HepG2 (cell line): ENCODE measurements at regions not wholly inside any gene's neighbourhood (a gene's known extent, or its start where the extent isn't known, plus 50 kb on each side); places are given as distances from the start of the nearest gene placed in this dataset.

Experiments
- ATAC-seq: fragments of 200-7000 bp; cut with Tn5 transposase; 3 replicates; pipeline ENCODE4 v1.9.1; 2020; ENCODE audit warnings: mild to moderate bottlenecking, moderate library complexity
- BruUV-seq: library from RNA; stranded (reverse); fragments of 400-500 nt; replicated peaks from 2 replicates; lab custom pipeline; 2021; lab: Mats Ljungman, UMichigan
- CTCF ChIA-PET: fragments of 300-600 bp; formaldehyde crosslinking; extraction: SDS; loops from one replicate; lab custom pipeline; 2021; ENCODE audit warnings: low total read pairs, inconsistent platforms, low intra/inter-chr PET ratio; lab: Yijun Ruan, JAX
- POLR2A ChIA-PET: fragments of 350-600 bp; sonication (Branson Sonifier 250); formaldehyde crosslinking; loops from one replicate; lab custom pipeline; 2020; ENCODE audit warnings: antibody characterized with exemption, inconsistent platforms; lab: Yijun Ruan, JAX
- DNase-seq: peaks from one replicate; pipeline ENCODE4 v3.0.0-alpha.2; 2015; ENCODE audit warnings: low spot score
- FAIRE-seq: peaks from 3 replicates; lab custom pipeline; 2011; peaks lifted over from hg19 to GRCh38; lab: Jason Lieb, UNC
- H2AFZ ChIP-seq: one replicate; pipeline ENCODE4 v1.6.1; 2011; ENCODE audit warnings: low read length, inconsistent platforms
- H3K27ac ChIP-seq: fragments of 300-600 bp; 3 replicates; pipeline ENCODE4 v1.8.0; 2011; ENCODE audit warnings: mixed run types, mild to moderate bottlenecking, mixed read lengths, low read length, inconsistent platforms; ENCODE audit not compliant: insufficient read depth; ENCODE audit errors: extremely low read length
- H3K27me3 ChIP-seq, 2 experiments: fragments of 200-600 bp in 1 of 2; 2 replicates in 1 of 2; 3 replicates in 1 of 2; pipeline versions ENCODE4 v1.6.0 to v1.8.0; 2011; ENCODE audit warnings: low read length in 2 of 2, mild to moderate bottlenecking in 2 of 2, moderate library complexity in 2 of 2, inconsistent platforms in 1 of 2; ENCODE audit not compliant: insufficient read depth in 2 of 2, control insufficient read depth in 1 of 2
- H3K36me3 ChIP-seq, 2 experiments: fragments of 200-600 bp in 1 of 2; replicated peaks in 1 of 2; 2 replicates in 1 of 2; 3 replicates in 1 of 2; pipeline versions ENCODE4 v1.5.1 to v1.8.0; 2011; ENCODE audit warnings: low read length in 2 of 2, inconsistent platforms in 1 of 2; ENCODE audit not compliant: insufficient read depth in 2 of 2, control insufficient read depth in 1 of 2
- H3K4me1 ChIP-seq: 2 replicates; pipeline ENCODE4 v1.5.1; 2012; ENCODE audit warnings: low read length, inconsistent platforms; ENCODE audit not compliant: insufficient read depth
- H3K4me2 ChIP-seq: 2 replicates; pipeline ENCODE4 v1.6.0; 2011; ENCODE audit warnings: low read depth, low read length, inconsistent platforms
- H3K4me3 ChIP-seq, 3 experiments: fragments of 200-600 bp in 1 of 3; sonication (generic), shearing (Covaris generic) in 1 of 3; replicated peaks in 1 of 3; 2 replicates each; pipeline ENCODE4 v1.5.1; 2011 to 2016; ENCODE audit warnings: low read length in 3 of 3, inconsistent platforms in 2 of 3, low read depth in 2 of 3, mild to moderate bottlenecking in 2 of 3, control low read depth in 1 of 3, mixed read lengths in 1 of 3; ENCODE audit not compliant: insufficient read depth in 1 of 3
- H3K79me2 ChIP-seq: one replicate; pipeline ENCODE4 v1.6.1; 2011; ENCODE audit warnings: low read length, inconsistent platforms; ENCODE audit not compliant: insufficient read depth
- H3K9ac ChIP-seq: 2 replicates; pipeline ENCODE4 v1.6.0; 2011; ENCODE audit warnings: mild to moderate bottlenecking, low read depth, low read length, inconsistent platforms; ENCODE audit not compliant: insufficient read depth
- H3K9me3 ChIP-seq: 2 replicates; pipeline ENCODE4 v1.5.1; 2012; ENCODE audit warnings: mild to moderate bottlenecking, low read length
- H4K20me1 ChIP-seq: 2 replicates; pipeline ENCODE4 v1.6.0; 2011; ENCODE audit warnings: inconsistent platforms, mild to moderate bottlenecking, low read length, moderate library complexity; ENCODE audit not compliant: insufficient read depth
- ELF4 ChIP-seq: sonication (generic); formaldehyde crosslinking; IDR thresholded peaks from 2 replicates; pipeline ENCODE4 v1.5.0; 2020; ENCODE audit warnings: missing genetic modification reagents, mild to moderate bottlenecking, moderate library complexity, borderline replicate concordance
- ETS1 ChIP-seq: sonication (generic); formaldehyde crosslinking; IDR thresholded peaks from 2 replicates; pipeline ENCODE4 v1.4.0; 2020; ENCODE audit warnings: missing genetic modification reagents
- IRF1 ChIP-seq: sonication (generic); formaldehyde crosslinking; IDR thresholded peaks from 2 replicates; pipeline ENCODE4 v1.4.0; 2020; ENCODE audit warnings: low read depth, mild to moderate bottlenecking, missing genetic modification reagents
- MAF1 ChIP-seq: sonication (generic); formaldehyde crosslinking; IDR thresholded peaks from 2 replicates; pipeline ENCODE4 v1.5.0; 2020; ENCODE audit warnings: missing genetic modification reagents, borderline replicate concordance
- PRDM15 ChIP-seq: sonication (generic); formaldehyde crosslinking; IDR thresholded peaks from 2 replicates; pipeline ENCODE4 v1.4.0; 2020; ENCODE audit warnings: missing genetic modification reagents
- SIN3B ChIP-seq: fragments of 150-350 bp; IDR thresholded peaks from 2 replicates; pipeline ENCODE4 v1.6.1; 2014; ENCODE audit warnings: low read length
- ZNF24 ChIP-seq: fragments of 450-650 bp; IDR thresholded peaks from 2 replicates; pipeline ENCODE4 v1.6.1; 2017; ENCODE audit warnings: antibody characterized with exemption, mild to moderate bottlenecking
- ZNF263 ChIP-seq: sonication (generic); formaldehyde crosslinking; IDR thresholded peaks from 2 replicates; pipeline ENCODE4 v1.4.0; 2020; ENCODE audit warnings: missing genetic modification reagents
- ZNF547 ChIP-seq: sonication (generic); formaldehyde crosslinking; IDR thresholded peaks from 2 replicates; pipeline ENCODE4 v1.5.1; 2020; ENCODE audit warnings: mild to moderate bottlenecking, missing genetic modification reagents
- ZNF629 ChIP-seq: sonication (generic); formaldehyde crosslinking; conservative IDR thresholded peaks from 2 replicates; pipeline ENCODE4 v1.5.0; 2020; ENCODE audit warnings: missing genetic modification reagents
- ZNF660 ChIP-seq: sonication (generic); formaldehyde crosslinking; IDR thresholded peaks from 2 replicates; pipeline ENCODE4 v1.5.1; 2020; ENCODE audit warnings: mild to moderate bottlenecking, low read depth, missing genetic modification reagents, borderline replicate concordance
- WGBS: methylation state at CpG from one replicate; pipeline ENCODE4 v1.1.6; 2017; ENCODE audit warnings: low lambda C conversion rate; 5-methylcytosine and 5-hydroxymethylcytosine counted together
- in situ Hi-C: cut with HindIII; loops from 2 replicates; pipeline ENCODE4 v1.10.0; 2017; ENCODE audit warnings: low pct_unique_long_range_greater_than_20kb; ENCODE audit not compliant: extremely low pct_ligation_motif_present
- intact Hi-C: fragments of 100-400 bp; cut with micrococcal nuclease; formaldehyde crosslinking; loops from one replicate; pipeline ENCODE4 v1.10.0; 2022; ENCODE audit not compliant: unreplicated experiment
- TF ChIP-seq, protein P1 (sequence below): sonication (generic); formaldehyde crosslinking; IDR thresholded peaks from 2 replicates; pipeline ENCODE4 v1.4.0; 2020; ENCODE audit warnings: missing genetic modification reagents; ENCODE audit errors: not compliant biosample characterization
- TF ChIP-seq, protein P2 (sequence below): sonication (generic); formaldehyde crosslinking; IDR thresholded peaks from 2 replicates; pipeline ENCODE4 v1.8.0; 2022; ENCODE audit warnings: mild to moderate bottlenecking, missing genetic modification reagents, borderline replicate concordance

- TF ChIP-seq ETS1, result no peak
- TF ChIP-seq, protein P1, sequence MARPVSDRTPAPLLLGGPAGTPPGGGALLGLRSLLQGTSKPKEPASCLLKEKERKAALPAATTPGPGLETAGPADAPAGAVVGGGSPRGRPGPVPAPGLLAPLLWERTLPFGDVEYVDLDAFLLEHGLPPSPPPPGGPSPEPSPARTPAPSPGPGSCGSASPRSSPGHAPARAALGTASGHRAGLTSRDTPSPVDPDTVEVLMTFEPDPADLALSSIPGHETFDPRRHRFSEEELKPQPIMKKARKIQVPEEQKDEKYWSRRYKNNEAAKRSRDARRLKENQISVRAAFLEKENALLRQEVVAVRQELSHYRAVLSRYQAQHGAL (CRISPR knock-in tag), result no peak
- TF ChIP-seq ELF4, result no peak
- TF ChIP-seq MAF1 (CRISPR knock-in tag), result no peak
Observed at GRCh38 chr1:212178851-212179250, 106.4 kb upstream of the PPP2R5A start (continued).

GRCh38 chr1:212179394-212180076, 105.7 kb upstream of the PPP2R5A start:
- Histone ChIP-seq H3K27ac (no peak overlapping the region), H3K4me2 (no peak overlapping the region), H3K79me2 (no peaks in the 10 kb centered on the region), H3K9me3 (no peaks in the 10 kb centered on the region), H3K9ac (no peak overlapping the region), H3K36me3 (no peaks in the 10 kb centered on the region), H3K4me1 (0 out of 2 replicates have a peak, but pooled peaks cover 6% of the 10 kb centered on the region), H3K4me3 (no peak overlapping the region), H4K20me1 (no peaks in the 10 kb centered on the region), H2AFZ (no peak overlapping the region), H3K27me3 (no peaks in the 10 kb centered on the region)
- in situ Hi-C loops (no loop called here), intact Hi-C loops (no loop called here)
- no peak; the same call in 1 of the 3 replicates for ATAC-seq
- POLR2A ChIA-PET, result no interaction called here
- no peak for FAIRE-seq
- no peak for DNase-seq
- WGBS, result 70% methylated on average over 2 of the region's 2 CpGs
- CTCF ChIA-PET, result no interaction called here
- no TSS peak for BruUV-seq
- TF ChIP-seq ZNF547 (CRISPR knock-in tag) (no peak), ZNF24 (no peak), PRDM15 (CRISPR knock-in tag) (no peak), SIN3B (no peak), IRF1 (CRISPR knock-in tag) (no peak), ZNF660 (CRISPR knock-in tag) (no peak), ZNF263 (no peak), ZNF629 (no peak)
- TF ChIP-seq, protein P2, sequence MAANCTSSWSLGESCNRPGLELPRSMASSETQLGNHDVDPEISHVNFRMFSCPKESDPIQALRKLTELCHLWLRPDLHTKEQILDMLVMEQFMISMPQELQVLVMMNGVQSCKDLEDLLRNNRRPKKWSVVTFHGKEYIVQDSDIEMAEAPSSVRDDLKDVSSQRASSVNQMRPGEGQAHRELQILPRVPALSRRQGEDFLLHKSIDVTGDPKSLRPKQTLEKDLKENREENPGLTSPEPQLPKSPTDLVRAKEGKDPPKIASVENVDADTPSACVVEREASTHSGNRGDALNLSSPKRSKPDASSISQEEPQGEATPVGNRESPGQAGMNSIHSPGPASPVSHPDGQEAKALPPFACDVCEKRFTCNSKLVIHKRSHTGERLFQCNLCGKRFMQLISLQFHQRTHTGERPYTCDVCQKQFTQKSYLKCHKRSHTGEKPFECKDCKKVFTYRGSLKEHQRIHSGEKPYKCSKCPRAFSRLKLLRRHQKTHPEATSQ (CRISPR knock-in tag), result no peak
